GM12892 (cell line): ENCODE measurements at regions not wholly inside any gene's neighbourhood (a gene's known extent, or its start where the extent isn't known, plus 50 kb on each side); places are given as distances from the start of the nearest gene placed in this dataset.

Source experiments
- POLR2A ChIP-seq: IDR thresholded peaks from 2 replicates; pipeline ENCODE4 v1.6.1; 2011; ENCODE audit warnings: low read depth, low read length, control low read depth
- POLR2AphosphoS5 ChIP-seq: IDR thresholded peaks from 2 replicates; pipeline ENCODE4 v1.6.1; 2011; ENCODE audit warnings: low read depth, low read length, control low read depth
- TAF1 ChIP-seq: IDR thresholded peaks from 2 replicates; pipeline ENCODE4 v1.6.1; 2011; ENCODE audit warnings: low read depth, mild to moderate bottlenecking, control low read depth, low read length, borderline replicate concordance

- TF ChIP-seq POLR2AphosphoS5 (no peak), POLR2A (no peak), TAF1 (no peak)
These were observed 53.5 kb upstream of the CHODL start for GRCh38 chr21:18191139-18191538.
